GM12864 (cell line): ENCODE measurements at regions not wholly inside any gene's neighbourhood (a gene's known extent, or its start where the extent isn't known, plus 50 kb on each side); places are given as distances from the start of the nearest gene placed in this dataset.

Experiments
- DNase-seq: peaks from one replicate; pipeline ENCODE4 v3.0.0-alpha.2; 2011; ENCODE audit warnings: low read depth
- H3K4me3 ChIP-seq: 2 replicates; pipeline ENCODE4 v1.5.1; 2011; ENCODE audit warnings: mild to moderate bottlenecking, low read depth, low read length, control low read depth
- CTCF ChIP-seq: IDR thresholded peaks from 2 replicates; pipeline ENCODE4 v1.5.1; 2011; ENCODE audit warnings: low read depth, mild to moderate bottlenecking, moderate library complexity, low read length, control low read depth, inconsistent platforms; ENCODE audit errors: missing control alignments

- no peak overlapping the region for H3K4me3 ChIP-seq
Observed at GRCh38 chr10:55214608-55215007, 413.6 kb upstream of the PCDH15 start.

GRCh38 chr10:55212051-55212450 lies 411.0 kb upstream of the PCDH15 start:
- H3K4me3 ChIP-seq: no peak overlapping the region
- TF ChIP-seq CTCF: no peak
- no peak for DNase-seq

More at GRCh38 chr10:55214608-55215007, 413.6 kb upstream of the PCDH15 start:
- DNase-seq: no peak
- TF ChIP-seq CTCF: no peak

GRCh38 chr10:55203874-55204273 lies 402.8 kb upstream of the PCDH15 start:
- no peak for TF ChIP-seq CTCF
- H3K4me3 ChIP-seq: no peak overlapping the region
- DNase-seq: no peak

GRCh38 chr10:55203319-55203718 lies 402.3 kb upstream of the PCDH15 start:
- H3K4me3 ChIP-seq: no peak overlapping the region
- DNase-seq: no peak
- TF ChIP-seq CTCF: no peak

- no peak overlapping the region for H3K4me3 ChIP-seq
- DNase-seq: no peak
- no peak for TF ChIP-seq CTCF
Observed at GRCh38 chr10:55200020-55200419, 399.0 kb upstream of the PCDH15 start.

- H3K4me3 ChIP-seq: no peak overlapping the region
- TF ChIP-seq CTCF: no peak
- DNase-seq: no peak
Observed at GRCh38 chr10:55191236-55191860, 390.3 kb upstream of the PCDH15 start.

GRCh38 chr10:55183993-55184392 lies 383.0 kb upstream of the PCDH15 start:
- no peak for DNase-seq
- no peak overlapping the region for H3K4me3 ChIP-seq
- TF ChIP-seq CTCF: no peak
